ENCODE measurements at regions not wholly inside any gene's neighbourhood (a gene's known extent, or its start where the extent isn't known, plus 50 kb on each side); places are given as distances from the start of the nearest gene placed in this dataset.

GRCh38 chr4:11118513-11118912 lies 310.2 kb downstream of the HS3ST1 start:
- Mint-ChIP-seq H3K9me3 (no peaks in the 10 kb centered on the region), H3K36me3 (ENCODE audit: low read depth) (no peaks in the 10 kb centered on the region), H3K27me3 (no peaks in the 10 kb centered on the region), H3K27ac (no peak overlapping the region), H3K4me1 (no peaks in the 10 kb centered on the region), H3K4me3 (no peak overlapping the region)
- ChIA-PET POLR2A (no interaction called here), CTCF (no interaction called here)
- DNase-seq = no peak

GRCh38 chr4:11116940-11117339 lies 311.8 kb downstream of the HS3ST1 start:
- DNase-seq = no peak
- no peaks in the 10 kb centered on the region for H3K9me3 Mint-ChIP-seq
- no peaks in the 10 kb centered on the region for H3K36me3 Mint-ChIP-seq (ENCODE audit: low read depth)
- no peak overlapping the region for H3K4me3 Mint-ChIP-seq
- no peak overlapping the region for H3K27ac Mint-ChIP-seq
- ChIA-PET POLR2A (no interaction called here), CTCF (no interaction called here)
- H3K27me3 Mint-ChIP-seq = no peaks in the 10 kb centered on the region
- H3K4me1 Mint-ChIP-seq = no peaks in the 10 kb centered on the region

GRCh38 chr4:11111876-11112275 lies 316.8 kb downstream of the HS3ST1 start:
- ChIA-PET CTCF (no interaction called here), POLR2A (no interaction called here)

GRCh38 chr4:11111370-11111769 lies 317.3 kb downstream of the HS3ST1 start:
- no peak overlapping the region for H3K4me3 Mint-ChIP-seq
- no peaks in the 10 kb centered on the region for H3K27me3 Mint-ChIP-seq
- ChIA-PET CTCF (no interaction called here), POLR2A (no interaction called here)
- no peaks in the 10 kb centered on the region for H3K9me3 Mint-ChIP-seq
- H3K36me3 Mint-ChIP-seq (ENCODE audit: low read depth) = no peaks in the 10 kb centered on the region
- no peaks in the 10 kb centered on the region for H3K4me1 Mint-ChIP-seq
- no peak for DNase-seq
- no peak overlapping the region for H3K27ac Mint-ChIP-seq

More at GRCh38 chr4:11111876-11112275, 316.8 kb downstream of the HS3ST1 start:
- Mint-ChIP-seq H3K4me3 (no peak overlapping the region), H3K27me3 (no peaks in the 10 kb centered on the region), H3K4me1 (no peaks in the 10 kb centered on the region), H3K9me3 (no peaks in the 10 kb centered on the region), H3K27ac (no peak overlapping the region), H3K36me3 (ENCODE audit: low read depth) (no peaks in the 10 kb centered on the region)
- no peak for DNase-seq

- CTCF ChIA-PET = no interaction called here
- Mint-ChIP-seq H3K36me3 (ENCODE audit: low read depth) (no peaks in the 10 kb centered on the region), H3K4me1 (no peaks in the 10 kb centered on the region), H3K27ac (no peak overlapping the region), H3K27me3 (no peaks in the 10 kb centered on the region), H3K4me3 (no peak overlapping the region), H3K9me3 (no peaks in the 10 kb centered on the region)
- POLR2A ChIA-PET = no interaction called here
- no peak for DNase-seq
Measured at GRCh38 chr4:11106759-11107158, 321.9 kb downstream of the HS3ST1 start.

GRCh38 chr4:11106190-11106589 lies 322.5 kb downstream of the HS3ST1 start:
- Mint-ChIP-seq H3K27ac (no peak overlapping the region), H3K9me3 (peaks cover 4% of the 10 kb centered on the region), H3K4me3 (no peak overlapping the region), H3K36me3 (ENCODE audit: low read depth) (no peaks in the 10 kb centered on the region), H3K27me3 (no peaks in the 10 kb centered on the region), H3K4me1 (no peaks in the 10 kb centered on the region)
- DNase-seq = no peak
- POLR2A ChIA-PET = no interaction called here
- CTCF ChIA-PET = no interaction called here

GRCh38 chr4:11105715-11106114 lies 323.0 kb downstream of the HS3ST1 start:
- ChIA-PET POLR2A (no interaction called here), CTCF (no interaction called here)
- Mint-ChIP-seq H3K27ac (no peak overlapping the region), H3K4me1 (no peaks in the 10 kb centered on the region), H3K4me3 (no peak overlapping the region), H3K27me3 (no peaks in the 10 kb centered on the region), H3K9me3 (peaks cover 4% of the 10 kb centered on the region), H3K36me3 (ENCODE audit: low read depth) (no peaks in the 10 kb centered on the region)
- no peak for DNase-seq

- Mint-ChIP-seq H3K36me3 (ENCODE audit: low read depth) (no peaks in the 10 kb centered on the region), H3K4me1 (no peaks in the 10 kb centered on the region)
- POLR2A ChIA-PET = no interaction called here
Measured at GRCh38 chr4:11098461-11098860, 330.2 kb downstream of the HS3ST1 start.

GRCh38 chr4:11097725-11098124 lies 331.0 kb downstream of the HS3ST1 start:
- CTCF ChIA-PET = no interaction called here
- Mint-ChIP-seq H3K9me3 (peaks cover 6% of the 10 kb centered on the region), H3K36me3 (ENCODE audit: low read depth) (no peaks in the 10 kb centered on the region), H3K27me3 (no peaks in the 10 kb centered on the region), H3K4me3 (no peak overlapping the region), H3K27ac (no peak overlapping the region), H3K4me1 (no peaks in the 10 kb centered on the region)
- DNase-seq = no peak
- POLR2A ChIA-PET = no interaction called here

More at GRCh38 chr4:11098461-11098860, 330.2 kb downstream of the HS3ST1 start:
- peaks cover 6% of the 10 kb centered on the region for H3K9me3 Mint-ChIP-seq
- CTCF ChIA-PET = no interaction called here
- DNase-seq = no peak
- H3K27ac Mint-ChIP-seq = no peak overlapping the region
- H3K4me3 Mint-ChIP-seq = no peak overlapping the region
- no peaks in the 10 kb centered on the region for H3K27me3 Mint-ChIP-seq

- Mint-ChIP-seq H3K27ac (no peak overlapping the region), H3K36me3 (ENCODE audit: low read depth) (no peaks in the 10 kb centered on the region), H3K27me3 (no peaks in the 10 kb centered on the region), H3K9me3 (no peaks in the 10 kb centered on the region), H3K4me1 (no peaks in the 10 kb centered on the region), H3K4me3 (no peak overlapping the region)
- POLR2A ChIA-PET = no interaction called here
- DNase-seq = no peak
- CTCF ChIA-PET = no interaction called here
Measured at GRCh38 chr4:11081006-11081405, 347.7 kb downstream of the HS3ST1 start.

- Mint-ChIP-seq H3K4me1 (no peaks in the 10 kb centered on the region), H3K9me3 (no peaks in the 10 kb centered on the region), H3K27ac (no peak overlapping the region), H3K4me3 (no peak overlapping the region), H3K27me3 (no peaks in the 10 kb centered on the region), H3K36me3 (ENCODE audit: low read depth) (no peaks in the 10 kb centered on the region)
- CTCF ChIA-PET = no interaction called here
- POLR2A ChIA-PET = no interaction called here
- DNase-seq = no peak
Measured at GRCh38 chr4:11079171-11079570, 349.5 kb downstream of the HS3ST1 start.

- no peak overlapping the region for H3K4me3 Mint-ChIP-seq
- H3K27me3 Mint-ChIP-seq = no peaks in the 10 kb centered on the region
- H3K9me3 Mint-ChIP-seq = no peaks in the 10 kb centered on the region
- H3K36me3 Mint-ChIP-seq (ENCODE audit: low read depth) = no peaks in the 10 kb centered on the region
- no peaks in the 10 kb centered on the region for H3K4me1 Mint-ChIP-seq
- no peak for DNase-seq
- ChIA-PET CTCF (no interaction called here), POLR2A (no interaction called here)
- H3K27ac Mint-ChIP-seq = no peak overlapping the region
Measured at GRCh38 chr4:11074581-11075241, 354.0 kb downstream of the HS3ST1 start.

GRCh38 chr4:11073621-11074051 lies 355.1 kb downstream of the HS3ST1 start:
- H3K4me1 Mint-ChIP-seq = no peaks in the 10 kb centered on the region
- no peak overlapping the region for H3K27ac Mint-ChIP-seq
- H3K9me3 Mint-ChIP-seq = no peaks in the 10 kb centered on the region
- ChIA-PET CTCF (no interaction called here), POLR2A (no interaction called here)
- no peaks in the 10 kb centered on the region for H3K27me3 Mint-ChIP-seq
- H3K36me3 Mint-ChIP-seq (ENCODE audit: low read depth) = no peaks in the 10 kb centered on the region
- no peak for DNase-seq
- no peak overlapping the region for H3K4me3 Mint-ChIP-seq

GRCh38 chr4:11072999-11073398 lies 355.7 kb downstream of the HS3ST1 start:
- Mint-ChIP-seq H3K27ac (no peak overlapping the region), H3K4me3 (no peak overlapping the region), H3K9me3 (no peaks in the 10 kb centered on the region), H3K27me3 (no peaks in the 10 kb centered on the region), H3K4me1 (no peaks in the 10 kb centered on the region), H3K36me3 (ENCODE audit: low read depth) (no peaks in the 10 kb centered on the region)
- POLR2A ChIA-PET = no interaction called here
- DNase-seq = no peak
- CTCF ChIA-PET = no interaction called here

GRCh38 chr4:11072463-11072862 lies 356.2 kb downstream of the HS3ST1 start:
- DNase-seq = no peak
- Mint-ChIP-seq H3K36me3 (ENCODE audit: low read depth) (no peaks in the 10 kb centered on the region), H3K27me3 (no peaks in the 10 kb centered on the region), H3K9me3 (no peaks in the 10 kb centered on the region), H3K4me1 (no peaks in the 10 kb centered on the region), H3K4me3 (no peak overlapping the region), H3K27ac (no peak overlapping the region)
- ChIA-PET POLR2A (no interaction called here), CTCF (no interaction called here)

Data from activated CD4-positive, alpha-beta memory T cell treated with anti-CD3 and anti-CD28 coated beads, Interleukin-2, amount 10 ng/mL, durations not matched to agents 7 days and 5 days (primary cell).